ENCODE measurements at regions not wholly inside any gene's neighbourhood (a gene's known extent, or its start where the extent isn't known, plus 50 kb on each side); places are given as distances from the start of the nearest gene placed in this dataset.

- CTCF ChIA-PET (ENCODE audit: partially characterized antibody) = no interaction called here
- Histone ChIP-seq H3K14ac (ENCODE audit: insufficient read length) (no peak overlapping the region), H3K27me3 (replicated peaks in 1 of 4; ENCODE audit: control insufficient read depth in 3 of 4, extremely low read depth in 1 of 4, insufficient read depth in 3 of 4, low read length in 3 of 4) (no peaks in the 10 kb centered on the region), H3K79me2 (ENCODE audit: control insufficient read depth in 1 of 2, insufficient read depth in 2 of 2, low read length in 2 of 2) (no peaks in the 10 kb centered on the region), H3K9me3 (ENCODE audit: insufficient read depth in 2 of 2, low read depth in 1 of 2, low read length in 1 of 2) (no peaks in the 10 kb centered on the region), H2BK12ac (ENCODE audit: low read depth, low read length) (no peak overlapping the region), H2BK120ac (replicated peaks; ENCODE audit: low read depth, low read length) (no peak overlapping the region), H3K36me3 (ENCODE audit: control insufficient read depth in 2 of 4, insufficient read depth in 4 of 4, low read length in 3 of 4) (no peaks in the 10 kb centered on the region), H2AFZ (ENCODE audit: low read length) (no peak overlapping the region), H3K4me1 (replicated peaks in 1 of 4; ENCODE audit: control insufficient read depth in 3 of 4, insufficient read depth in 4 of 4, low read length in 3 of 4) (no peaks in the 10 kb centered on the region), H4K8ac (ENCODE audit: extremely low read depth, insufficient read depth, low read length) (no peak overlapping the region), H3K4me2 (ENCODE audit: insufficient read depth in 1 of 2, low read depth in 2 of 2, low read length in 2 of 2) (no peak overlapping the region), H3K4me3 (ENCODE audit: extremely low read depth in 1 of 4, insufficient read depth in 2 of 4, low read depth in 3 of 4, low read length in 4 of 4) (no peak overlapping the region), H2BK20ac (ENCODE audit: low read length) (no peak overlapping the region), H3K79me1 (ENCODE audit: low read depth, low read length) (no peaks in the 10 kb centered on the region), H3K56ac (replicated peaks; ENCODE audit: insufficient read length, low read depth, low read length) (no peak overlapping the region), H2BK15ac (ENCODE audit: low read length) (no peak overlapping the region), H3K4ac (replicated peaks; ENCODE audit: insufficient read length, low read depth, low read length) (no peak overlapping the region), H2AK5ac (ENCODE audit: low read depth, low read length) (no peak overlapping the region), H2BK5ac (ENCODE audit: low read depth, low read length) (no peak overlapping the region), H4K91ac (replicated peaks; ENCODE audit: insufficient read length, low read length) (no peak overlapping the region), H4K20me1 (replicated peaks in 1 of 2; ENCODE audit: control insufficient read depth in 1 of 2, insufficient read depth in 2 of 2, low read length in 2 of 2) (no peaks in the 10 kb centered on the region), H4K5ac (ENCODE audit: insufficient read length, low read depth, low read length) (no peak overlapping the region), H3K23me2 (ENCODE audit: low read depth, low read length) (no peaks in the 10 kb centered on the region), H3K27ac (ENCODE audit: low read depth, low read length) (no peak overlapping the region), H3K9ac (replicated peaks in 1 of 4; ENCODE audit: extremely low read depth in 1 of 4, low read depth in 3 of 4, low read length in 3 of 4) (no peak overlapping the region), H3K23ac (ENCODE audit: insufficient read length) (no peak overlapping the region), H3K18ac (ENCODE audit: extremely low read depth, low read length) (no peak overlapping the region)
- no peak for TF ChIP-seq GABPA (IDR thresholded peaks at IDR 0.05; ENCODE audit: borderline replicate concordance, insufficient read depth, low read length)
- no peak for TF ChIP-seq CHD1 (IDR thresholded peaks at IDR 0.05; ENCODE audit: low read depth, low read length)
- no peak for TF ChIP-seq ASH2L (IDR thresholded peaks at IDR 0.05; ENCODE audit: low read length)
- no peak for TF ChIP-seq SAP30 (IDR thresholded peaks at IDR 0.05; ENCODE audit: insufficient read depth, insufficient replicate concordance, low read length)
- no peak for TF ChIP-seq BCL11A (IDR thresholded peaks at IDR 0.05; ENCODE audit: low read depth in 2 of 2, low read length in 2 of 2)
- TF ChIP-seq CTBP2 (IDR thresholded peaks at IDR 0.05; ENCODE audit: borderline replicate concordance, insufficient read depth, insufficient read length, low read length) = no peak
- TF ChIP-seq FOSL1 (IDR thresholded peaks at IDR 0.05; ENCODE audit: insufficient read depth, low read depth, low read length) = no peak
- no peak for TF ChIP-seq TEAD4 (IDR thresholded peaks at IDR 0.05; ENCODE audit: low read depth, low read length)
- TF ChIP-seq KDM5A (IDR thresholded peaks at IDR 0.05; ENCODE audit: low read length) = no peak
- TF ChIP-seq RFX5 (IDR thresholded peaks at IDR 0.05; ENCODE audit: borderline replicate concordance, low read depth, low read length) = no peak
- no peak for TF ChIP-seq BACH1 (IDR thresholded peaks at IDR 0.05; ENCODE audit: low read length)
- no peak for TF ChIP-seq PHF8 (conservative IDR thresholded peaks at IDR 0.05; ENCODE audit: low read depth, low read length)
- no peak for TF ChIP-seq TAF7 (optimal IDR thresholded peaks at IDR 0.05; ENCODE audit: borderline replicate concordance, low read depth, low read length)
- TF ChIP-seq CEBPB (IDR thresholded peaks at IDR 0.05; ENCODE audit: low read depth, low read length) = no peak
- TF ChIP-seq USF2 (IDR thresholded peaks at IDR 0.05; ENCODE audit: low read length) = no peak
- DNase-seq (ENCODE audit: low read depth in 1 of 2, low spot score in 2 of 2) (no peak), FAIRE-seq (no peak)
- 96% methylated on average over 2 of the region's 2 CpGs; no CpG with 5 or more reads in 1 of the 2 experiments for WGBS, 2 experiments (ENCODE audit: extremely low coverage in 1 of 2, insufficient coverage in 1 of 2, insufficient read length in 1 of 2, insufficient replicate concordance in 2 of 2, low coverage in 1 of 2, low lambda C conversion rate in 2 of 2, missing lambda C conversion rate in 1 of 2)
- POLR2A ChIA-PET (ENCODE audit: partially characterized antibody) = no interaction called here
Observed at GRCh38 chrX:127085939-127086338, 266.4 kb downstream of the PRR32 start.

All from H1 (cell line).